ENCODE measurements at regions not wholly inside any gene's neighbourhood (a gene's known extent, or its start where the extent isn't known, plus 50 kb on each side); places are given as distances from the start of the nearest gene placed in this dataset.

GRCh38 chr14:77988970-77989369 is 181.2 kb upstream of the NRXN3 start:
- no peak for TF ChIP-seq CTCF (conservative IDR thresholded peaks at IDR 0.05)
- TF ChIP-seq ZFX (IDR thresholded peaks at IDR 0.05) = no peak
